Activated CD4-positive, alpha-beta T cell treated with anti-CD3 and anti-CD28 coated beads, Interleukin-2, amount 10 ng/mL, durations not matched to agents 24 days and 14 days (primary cell): ENCODE measurements at regions not wholly inside any gene's neighbourhood (a gene's known extent, or its start where the extent isn't known, plus 50 kb on each side); places are given as distances from the start of the nearest gene placed in this dataset.
A peak's percentile ranks its signal among the peaks of the same experiment; 100 is the strongest.

Experiments used
- DNase-seq: peaks from one replicate; pipeline ENCODE4 v3.0.0; 2022
- H3K27ac Mint-ChIP-seq: one replicate; pipeline ENCODE4 v1.8.0; 2022; ENCODE audit warnings: mild to moderate bottlenecking, mixed read lengths
- H3K27me3 Mint-ChIP-seq: one replicate; pipeline ENCODE4 v1.8.0; 2022; ENCODE audit warnings: mixed read lengths
- H3K36me3 Mint-ChIP-seq: one replicate; pipeline ENCODE4 v1.8.0; 2022; ENCODE audit warnings: low read depth, mild to moderate bottlenecking, mixed read lengths
- H3K4me1 Mint-ChIP-seq: one replicate; pipeline ENCODE4 v1.8.0; 2021; ENCODE audit warnings: mixed read lengths
- H3K4me3 Mint-ChIP-seq: one replicate; pipeline ENCODE4 v1.8.0; 2022; ENCODE audit warnings: mild to moderate bottlenecking, moderate library complexity, mixed read lengths
- H3K9me3 Mint-ChIP-seq: one replicate; pipeline ENCODE4 v1.8.0; 2021; ENCODE audit warnings: mixed read lengths
- intact Hi-C: fragments of 100-400 bp; cut with micrococcal nuclease; formaldehyde crosslinking; loops from one replicate; pipeline ENCODE4 v1.15.1; 2023

- Mint-ChIP-seq H3K4me3 (no peak overlapping the region), H3K27me3 (no peaks in the 10 kb centered on the region), H3K27ac (no peak overlapping the region), H3K9me3 (no peaks in the 10 kb centered on the region), H3K36me3 (no peaks in the 10 kb centered on the region), H3K4me1 (no peaks in the 10 kb centered on the region)
- no peak for DNase-seq
- intact Hi-C loops = no loop called here
These were observed 504.9 kb downstream of the C4orf33 start for GRCh38 chr4:129600898-129601297.

GRCh38 chr4:129602447-129602846 is 506.5 kb downstream of the C4orf33 start:
- no peak overlapping the region for H3K4me3 Mint-ChIP-seq
- no peak overlapping the region for H3K27ac Mint-ChIP-seq
- no peak for DNase-seq
- H3K4me1 Mint-ChIP-seq = no peaks in the 10 kb centered on the region
- H3K9me3 Mint-ChIP-seq = no peaks in the 10 kb centered on the region
- H3K36me3 Mint-ChIP-seq = no peaks in the 10 kb centered on the region
- H3K27me3 Mint-ChIP-seq = no peaks in the 10 kb centered on the region
- intact Hi-C loops = no loop called here

- Mint-ChIP-seq H3K36me3 (no peaks in the 10 kb centered on the region), H3K4me1 (no peaks in the 10 kb centered on the region), H3K27me3 (no peaks in the 10 kb centered on the region), H3K9me3 (no peaks in the 10 kb centered on the region), H3K27ac (no peak overlapping the region), H3K4me3 (no peak overlapping the region)
- intact Hi-C loops = no loop called here
- DNase-seq = no peak
These were observed 507.4 kb downstream of the C4orf33 start for GRCh38 chr4:129603241-129603931.

DNA sequence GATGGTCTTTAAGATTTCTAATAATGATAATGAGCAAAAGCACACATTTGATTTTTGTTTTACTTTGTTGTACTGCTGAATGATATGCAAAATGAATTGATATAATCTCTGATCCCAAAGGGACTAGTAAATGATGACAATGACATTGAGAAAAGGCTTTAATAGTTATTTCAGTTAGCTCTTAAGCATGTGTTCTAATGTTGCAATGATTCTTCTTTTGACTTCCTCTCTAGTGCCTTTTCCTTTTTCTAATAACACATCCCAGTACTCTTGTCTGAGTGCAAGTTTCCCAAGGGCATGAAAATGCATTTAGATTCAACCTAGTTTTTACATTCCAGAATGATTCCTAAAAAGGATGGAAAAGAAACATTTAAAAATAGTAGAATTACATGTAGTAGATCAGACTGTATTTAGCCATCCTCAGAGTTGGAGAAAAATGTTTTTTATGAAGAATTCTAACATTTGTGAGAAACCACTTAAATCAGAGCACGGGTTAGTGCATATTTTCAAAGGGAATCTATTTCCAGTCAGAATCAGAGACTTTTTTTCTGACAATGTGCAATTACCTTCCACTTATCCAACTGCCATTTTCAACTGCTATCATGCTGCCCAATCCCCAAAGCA is 508.8 kb downstream of the C4orf33 start:
- Mint-ChIP-seq H3K9me3 (no peaks in the 10 kb centered on the region), H3K4me1 (no peaks in the 10 kb centered on the region), H3K27ac (no peak overlapping the region), H3K4me3 (no peak overlapping the region), H3K27me3 (no peaks in the 10 kb centered on the region), H3K36me3 (no peaks in the 10 kb centered on the region)
- intact Hi-C loops = no loop called here
- no peak for DNase-seq

DNA sequence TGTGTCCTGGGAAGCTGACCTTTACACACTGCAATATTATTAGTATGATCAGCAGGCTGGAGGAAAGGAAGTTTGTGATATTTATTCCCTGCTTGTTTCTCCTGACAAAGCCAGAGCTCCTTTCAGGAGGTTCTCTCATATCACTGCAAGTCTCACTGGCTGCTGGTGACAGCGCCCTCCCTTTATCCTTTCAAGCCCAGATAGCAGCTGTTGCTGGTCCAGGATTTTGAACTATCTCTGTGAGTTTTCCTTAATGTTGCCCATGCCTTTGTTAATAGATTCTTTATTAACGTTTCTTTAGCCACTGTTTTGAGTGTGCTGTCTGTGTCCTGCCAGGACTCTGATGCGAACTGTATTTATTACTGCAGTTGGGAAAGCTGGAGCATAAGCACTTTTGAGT is 518.7 kb downstream of the C4orf33 start:
- H3K4me3 Mint-ChIP-seq = no peak overlapping the region
- DNase-seq = no peak
- H3K27me3 Mint-ChIP-seq = no peaks in the 10 kb centered on the region
- no peak overlapping the region for H3K27ac Mint-ChIP-seq
- intact Hi-C loops = no loop called here
- no peaks in the 10 kb centered on the region for H3K36me3 Mint-ChIP-seq
- H3K9me3 Mint-ChIP-seq = peaks cover 3% of the 10 kb centered on the region
- no peaks in the 10 kb centered on the region for H3K4me1 Mint-ChIP-seq

GRCh38 chr4:129622566-129622965 is 526.6 kb downstream of the C4orf33 start:
- H3K9me3 Mint-ChIP-seq = no peaks in the 10 kb centered on the region
- intact Hi-C loops = no loop called here
- no peaks in the 10 kb centered on the region for H3K36me3 Mint-ChIP-seq
- no peak overlapping the region for H3K4me3 Mint-ChIP-seq
- no peaks in the 10 kb centered on the region for H3K27me3 Mint-ChIP-seq
- H3K27ac Mint-ChIP-seq = no peak overlapping the region
- H3K4me1 Mint-ChIP-seq = no peaks in the 10 kb centered on the region
- no peak for DNase-seq

DNA sequence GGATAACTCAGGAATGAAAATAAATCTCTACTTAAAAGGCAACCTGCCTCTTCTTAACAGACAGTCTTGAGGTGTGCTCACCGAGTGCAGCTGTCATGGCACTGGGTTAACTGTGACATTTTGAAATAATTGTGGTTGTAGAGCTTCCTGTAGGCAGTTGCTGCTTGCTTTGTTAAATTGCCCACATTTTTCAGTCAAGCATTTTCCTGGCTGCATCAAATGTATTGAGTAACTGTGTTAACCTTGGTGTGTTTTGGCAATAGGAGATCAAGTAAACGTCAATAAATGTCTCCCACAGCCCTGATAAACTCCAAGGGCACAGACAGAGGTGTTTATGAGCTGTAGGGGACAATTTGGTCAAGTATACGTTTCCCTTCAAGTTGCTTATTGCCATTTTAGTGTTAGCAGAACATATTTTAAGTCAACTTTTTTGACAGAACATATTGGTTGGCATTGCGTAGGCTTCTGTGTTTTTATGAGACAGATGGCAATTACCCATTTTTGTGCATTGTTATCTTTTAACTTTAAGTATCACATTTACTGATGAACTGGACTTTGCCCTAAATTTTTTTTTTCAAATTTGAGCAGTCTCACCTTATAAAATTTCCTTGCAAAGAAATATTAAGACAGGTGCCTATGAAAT is 527.4 kb downstream of the C4orf33 start:
- peak; percentile 57 for DNase-seq
- Mint-ChIP-seq H3K27ac (no peak overlapping the region), H3K9me3 (no peaks in the 10 kb centered on the region), H3K27me3 (no peaks in the 10 kb centered on the region), H3K4me3 (no peak overlapping the region), H3K4me1 (no peaks in the 10 kb centered on the region), H3K36me3 (no peaks in the 10 kb centered on the region)
- intact Hi-C loops = no loop called here

DNA sequence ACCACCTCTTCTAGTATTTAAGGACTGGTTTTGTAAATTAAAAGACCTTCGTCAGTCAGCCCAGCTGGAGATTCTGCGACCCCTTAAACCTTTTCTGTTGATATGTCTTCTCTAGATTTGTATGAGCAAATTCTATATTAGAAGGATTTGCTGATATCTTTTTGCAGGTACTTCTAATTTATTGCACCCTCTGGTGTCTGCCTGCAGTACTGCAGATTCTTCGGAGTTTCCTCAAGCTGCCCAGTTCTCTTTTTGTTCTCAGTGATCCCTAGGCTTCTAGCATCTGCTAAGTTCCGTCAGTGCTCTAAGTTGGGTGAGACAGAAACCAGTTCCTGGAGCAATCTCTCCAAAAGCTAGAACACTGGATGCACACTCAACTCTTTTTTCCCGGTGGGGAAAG is 545.2 kb downstream of the C4orf33 start:
- H3K36me3 Mint-ChIP-seq = no peaks in the 10 kb centered on the region
- intact Hi-C loops = loop anchor here (1.0 to 10.0 kb wide), 3 partner anchors 106 to 1446 kb away; no protein-coding TSS in a partner anchor

GRCh38 chr4:129645461-129645860 is 549.5 kb downstream of the C4orf33 start:
- H3K36me3 Mint-ChIP-seq = no peaks in the 10 kb centered on the region
- no peak for DNase-seq
- no peak overlapping the region for H3K27ac Mint-ChIP-seq
- H3K9me3 Mint-ChIP-seq = no peaks in the 10 kb centered on the region
- no peak overlapping the region for H3K4me3 Mint-ChIP-seq
- intact Hi-C loops = loop anchor here (10.0 kb wide), 2 partner anchors 111 to 1451 kb away; no protein-coding TSS in a partner anchor
- no peaks in the 10 kb centered on the region for H3K27me3 Mint-ChIP-seq
- no peaks in the 10 kb centered on the region for H3K4me1 Mint-ChIP-seq

More for the DNA sequence above, 545.2 kb downstream of the C4orf33 start:
- Mint-ChIP-seq H3K4me1 (no peaks in the 10 kb centered on the region), H3K4me3 (no peak overlapping the region), H3K9me3 (no peaks in the 10 kb centered on the region), H3K27ac (no peak overlapping the region), H3K27me3 (no peaks in the 10 kb centered on the region)
- peak; percentile 85 for DNase-seq

GRCh38 chr4:129668092-129668491 is 572.1 kb downstream of the C4orf33 start:
- no peak for DNase-seq
- Mint-ChIP-seq H3K4me3 (no peak overlapping the region), H3K27me3 (no peaks in the 10 kb centered on the region), H3K9me3 (no peaks in the 10 kb centered on the region), H3K4me1 (no peaks in the 10 kb centered on the region), H3K36me3 (no peaks in the 10 kb centered on the region), H3K27ac (no peak overlapping the region)
- intact Hi-C loops = no loop called here

- Mint-ChIP-seq H3K4me1 (no peaks in the 10 kb centered on the region), H3K4me3 (no peak overlapping the region), H3K27ac (no peak overlapping the region), H3K36me3 (no peaks in the 10 kb centered on the region), H3K9me3 (no peaks in the 10 kb centered on the region), H3K27me3 (no peaks in the 10 kb centered on the region)
- intact Hi-C loops = no loop called here
- no peak for DNase-seq
These were observed 577.0 kb downstream of the C4orf33 start for GRCh38 chr4:129672941-129673340.

DNA sequence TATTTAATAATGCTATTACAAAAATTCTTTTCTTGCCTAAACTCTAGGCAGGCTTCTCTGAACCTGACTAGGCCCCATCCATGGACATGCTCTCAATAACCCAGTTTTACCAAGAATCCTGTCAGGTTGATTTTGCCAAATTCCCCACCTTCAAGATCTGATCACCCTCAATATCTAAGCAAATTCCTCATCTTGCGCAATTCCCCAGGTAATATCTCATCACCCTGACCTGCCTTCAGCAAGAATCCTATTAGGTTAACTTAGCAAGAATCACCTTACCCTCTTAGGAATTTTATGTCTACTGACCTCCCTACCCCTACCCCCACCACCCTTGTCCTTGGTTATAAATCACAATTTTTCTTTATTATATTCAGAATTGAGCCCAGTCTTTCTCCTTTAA is 579.1 kb downstream of the C4orf33 start:
- Mint-ChIP-seq H3K4me1 (no peaks in the 10 kb centered on the region), H3K4me3 (no peak overlapping the region), H3K9me3 (no peaks in the 10 kb centered on the region), H3K27me3 (no peaks in the 10 kb centered on the region), H3K36me3 (no peaks in the 10 kb centered on the region), H3K27ac (no peak overlapping the region)
- DNase-seq = no peak
- intact Hi-C loops = no loop called here

- no peaks in the 10 kb centered on the region for H3K27me3 Mint-ChIP-seq
These were observed 581.0 kb downstream of the C4orf33 start for GRCh38 chr4:129676934-129677333.

GRCh38 chr4:129682586-129682985 is 586.6 kb downstream of the C4orf33 start:
- H3K4me1 Mint-ChIP-seq = peaks cover 4% of the 10 kb centered on the region
- no peaks in the 10 kb centered on the region for H3K36me3 Mint-ChIP-seq
- no peaks in the 10 kb centered on the region for H3K27me3 Mint-ChIP-seq
- DNase-seq = no peak
- no peak overlapping the region for H3K27ac Mint-ChIP-seq
- no peaks in the 10 kb centered on the region for H3K9me3 Mint-ChIP-seq
- H3K4me3 Mint-ChIP-seq = no peak overlapping the region
- intact Hi-C loops = no loop called here

More at GRCh38 chr4:129676934-129677333, 581.0 kb downstream of the C4orf33 start:
- Mint-ChIP-seq H3K4me3 (no peak overlapping the region), H3K27ac (no peak overlapping the region), H3K9me3 (no peaks in the 10 kb centered on the region), H3K36me3 (no peaks in the 10 kb centered on the region), H3K4me1 (no peaks in the 10 kb centered on the region)
- intact Hi-C loops = no loop called here
- DNase-seq = no peak
